NCI-H510A treated with DMSO at 0.1 percent for 48 hours (cell line): ENCODE measurements at regions not wholly inside any gene's neighbourhood (a gene's known extent, or its start where the extent isn't known, plus 50 kb on each side); places are given as distances from the start of the nearest gene placed in this dataset.

Experiments
- DNase-seq: peaks from one replicate; lab custom pipeline; 2025; lab: John Stamatoyannopoulos, UW

DNA sequence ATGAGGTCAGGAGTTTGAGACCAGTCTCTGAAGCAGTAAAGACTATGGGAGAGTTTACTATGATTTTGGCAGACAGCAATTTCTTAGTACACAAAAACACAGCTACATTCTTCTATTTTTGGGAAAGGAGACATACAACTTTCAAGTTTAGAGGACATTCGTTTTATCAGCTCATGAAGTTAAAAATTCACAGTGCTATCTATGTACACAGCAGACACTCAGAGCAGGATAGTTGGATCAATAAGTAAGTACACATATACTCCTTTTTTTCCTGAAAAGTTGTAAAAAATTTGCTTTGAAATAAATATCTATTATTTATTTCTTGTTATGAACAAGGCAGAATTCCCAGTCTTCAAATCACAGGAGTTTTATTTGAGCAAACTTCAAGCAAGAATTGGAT lies 159.7 kb downstream of the SERPINI1 start:
- no peak for DNase-seq

DNA sequence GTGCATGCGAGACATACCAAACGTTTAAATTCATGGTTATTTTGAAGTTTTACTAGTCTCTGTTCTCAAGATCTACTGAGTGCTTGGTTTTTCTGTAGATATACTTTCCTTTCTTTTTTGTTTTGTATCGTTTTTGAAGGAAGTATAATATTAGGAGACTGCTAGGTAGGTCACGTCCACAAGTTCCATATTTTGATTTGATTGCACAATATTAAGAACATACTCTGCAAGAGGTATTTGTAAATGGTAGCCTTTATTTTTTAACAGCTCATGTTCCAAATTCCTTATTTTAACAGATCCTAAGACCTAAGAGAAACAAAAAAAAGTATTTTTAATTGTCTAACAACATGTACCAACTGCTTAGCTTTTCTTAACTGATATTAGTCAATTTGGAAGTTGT lies 156.7 kb downstream of the SERPINI1 start:
- DNase-seq, result no peak

GRCh38 chr3:167887096-167887495 lies 151.6 kb downstream of the SERPINI1 start:
- no peak for DNase-seq

- no peak for DNase-seq
These were observed 151.2 kb downstream of the SERPINI1 start for GRCh38 chr3:167886690-167887089.

GRCh38 chr3:167885277-167885676 lies 149.8 kb downstream of the SERPINI1 start:
- no peak for DNase-seq

DNA sequence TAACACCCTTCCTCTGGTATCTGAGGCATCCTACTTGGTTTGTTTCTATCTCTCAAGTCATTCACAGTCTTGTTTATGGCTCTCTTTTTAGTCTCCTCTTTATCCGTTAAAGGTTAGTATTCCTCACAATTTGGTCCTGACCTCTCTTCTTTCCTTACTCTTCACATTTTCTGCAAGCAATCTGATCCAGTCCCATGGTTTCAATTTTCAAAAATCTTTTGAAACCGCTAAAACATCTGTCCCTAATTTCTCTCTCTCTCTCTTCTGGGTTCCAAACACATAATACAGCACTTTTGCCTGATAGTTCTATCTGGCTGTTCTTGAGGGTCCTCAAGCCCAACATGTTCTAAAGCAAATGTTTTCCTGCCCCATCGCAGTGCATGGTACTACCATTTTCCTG lies 149.0 kb downstream of the SERPINI1 start:
- no peak for DNase-seq

GRCh38 chr3:167883452-167883851 lies 147.9 kb downstream of the SERPINI1 start:
- DNase-seq, result no peak

DNA sequence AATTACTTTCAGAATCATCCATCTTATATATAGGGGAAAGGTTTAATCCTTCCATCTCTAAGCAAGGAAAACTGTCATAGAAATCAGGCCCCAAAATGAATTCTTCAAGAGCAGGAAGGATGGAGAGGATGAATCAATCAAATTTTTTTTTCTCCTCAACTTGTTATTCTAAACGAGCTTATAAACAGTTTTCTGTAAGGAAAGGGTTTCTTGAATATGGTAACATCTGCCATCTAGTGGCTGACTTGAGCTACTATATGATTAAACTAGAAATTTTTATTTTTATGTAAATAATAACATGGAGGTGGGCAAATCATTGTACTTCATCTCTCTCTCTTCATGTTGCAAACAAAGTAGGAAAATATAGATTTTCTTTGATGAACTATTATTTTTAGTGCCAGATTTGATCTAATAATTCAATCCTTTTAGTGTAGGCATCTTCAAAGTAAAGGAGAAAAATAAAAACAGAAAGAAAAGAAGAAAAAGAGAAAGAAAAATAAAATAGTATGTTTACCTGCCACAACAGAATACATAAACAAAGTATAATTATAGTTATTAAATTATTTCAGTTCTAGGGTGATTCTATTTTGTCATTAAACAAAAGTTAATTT lies 146.6 kb downstream of the SERPINI1 start:
- peak; percentile 81 for DNase-seq

GRCh38 chr3:167880183-167880582 lies 144.7 kb downstream of the SERPINI1 start:
- no peak for DNase-seq

- no peak for DNase-seq
These were observed 141.2 kb downstream of the SERPINI1 start for GRCh38 chr3:167876620-167877281.
